Omental fat pad (tissue), 3 donors: ENCODE measurements at regions not wholly inside any gene's neighbourhood (a gene's known extent, or its start where the extent isn't known, plus 50 kb on each side); places are given as distances from the start of the nearest gene placed in this dataset.

Experiments
- ATAC-seq: fragments of 150-250 bp; one replicate; pipeline ENCODE4 v1.9.1; 2016; ENCODE audit warnings: mild to moderate bottlenecking, moderate library complexity; ENCODE audit not compliant: low FRiP score
- DNase-seq: peaks from one replicate; pipeline ENCODE4 v3.0.0-alpha.2; 2019; ENCODE audit warnings: low spot score
- CTCF ChIP-seq, 3 donors: fragments of 450-650 bp; IDR thresholded peaks; one replicate each; pipeline ENCODE4 v1.5.1; 2016 to 2017; ENCODE audit warnings: antibody characterized with exemption in 3 of 3, mild to moderate bottlenecking in 3 of 3, moderate library complexity in 2 of 3

- ATAC-seq: no peak
- no peak for DNase-seq
- no peak for TF ChIP-seq CTCF (IDR thresholded peaks at IDR 0.05)
These were observed 223.7 kb downstream of the DCDC2C start for GRCh38 chr2:3927031-3927430.

GRCh38 chr2:3929374-3929773 is 226.0 kb downstream of the DCDC2C start:
- no peak for ATAC-seq
- no peak for TF ChIP-seq CTCF (IDR thresholded peaks at IDR 0.05)
- no peak for DNase-seq

GRCh38 chr2:3930246-3930645 is 226.9 kb downstream of the DCDC2C start:
- TF ChIP-seq CTCF (IDR thresholded peaks at IDR 0.05): no peak
- DNase-seq (no peak), ATAC-seq (no peak)

GRCh38 chr2:3940661-3941060 is 237.3 kb downstream of the DCDC2C start:
- no peak for DNase-seq
- no peak for ATAC-seq
- no peak for TF ChIP-seq CTCF (IDR thresholded peaks at IDR 0.05)

GRCh38 chr2:3942841-3943240 is 239.5 kb downstream of the DCDC2C start:
- ATAC-seq (no peak), DNase-seq (no peak)
- TF ChIP-seq CTCF (IDR thresholded peaks at IDR 0.05): no peak

- no peak for TF ChIP-seq CTCF (IDR thresholded peaks at IDR 0.05)
- DNase-seq (no peak), ATAC-seq (no peak)
These were observed 240.7 kb downstream of the DCDC2C start for GRCh38 chr2:3944071-3944470.

- no peak for ATAC-seq
- no peak for DNase-seq
- TF ChIP-seq CTCF (IDR thresholded peaks at IDR 0.05): no peak
These were observed 241.5 kb downstream of the DCDC2C start for GRCh38 chr2:3944841-3945240.
